ENCODE measurements at regions not wholly inside any gene's neighbourhood (a gene's known extent, or its start where the extent isn't known, plus 50 kb on each side); places are given as distances from the start of the nearest gene placed in this dataset.

DNA sequence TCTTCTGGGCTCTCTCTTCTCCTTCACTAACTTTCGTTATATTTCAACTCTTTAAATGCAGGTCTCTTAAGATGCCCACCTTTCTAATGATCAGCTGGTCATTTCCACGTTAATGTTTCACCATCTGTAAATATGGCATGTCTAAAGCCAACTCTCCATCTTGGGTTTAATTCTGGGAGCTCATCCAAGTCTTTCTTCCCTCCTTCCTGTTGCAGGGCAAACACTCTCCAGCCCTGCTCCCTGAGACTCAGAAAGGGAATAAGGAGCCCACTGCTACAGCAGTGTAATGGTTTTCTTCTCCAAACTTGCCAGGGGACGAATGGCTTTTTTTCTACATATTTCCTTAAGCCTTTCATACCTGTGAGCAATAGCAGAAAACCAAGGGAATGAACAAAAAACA is 73.3 kb upstream of the SOX1 start:
- H3K27me3 Mint-ChIP-seq, result peaks cover 0 to 51% (median 27%) of the 10 kb centered on the region in 5 donors
- no peak overlapping the region for H3K27ac Mint-ChIP-seq
- H3K4me3 Mint-ChIP-seq, result no peak overlapping the region
- Histone ChIP-seq H3K9me3 (ENCODE audit: control insufficient read depth in 2 of 3, low read length in 3 of 3) (peaks cover 0 to 12% (median 0%) of the 10 kb centered on the region in 3 experiments), H3K4me1 (ENCODE audit: control insufficient read depth in 2 of 2, insufficient read depth in 2 of 2, low read length in 2 of 2) (no peaks in the 10 kb centered on the region), H3K4me3 (ENCODE audit: low read length) (no peak overlapping the region), H3K27ac (ENCODE audit: low read depth, low read length) (no peak overlapping the region), H3K36me3 (ENCODE audit: control insufficient read depth in 2 of 3, insufficient read depth in 3 of 3, low read length in 3 of 3) (no peaks in the 10 kb centered on the region), H3K27me3 (ENCODE audit: control insufficient read depth in 2 of 2, insufficient read depth in 2 of 2, low read length in 2 of 2) (no peaks in the 10 kb centered on the region)
- ChIA-PET POLR2A (no interaction called here), CTCF (no interaction called here)
- intact Hi-C loops (cut with micrococcal nuclease), result no loop called here
- ATAC-seq (no peak), DNase-seq (no peak)
- H3K9me3 Mint-ChIP-seq, result peaks cover 8 to 50% (median 24%) of the 10 kb centered on the region in 11 donors
- peaks cover 0 to 8% (median 4%) of the 10 kb centered on the region in 5 donors for H3K36me3 Mint-ChIP-seq
- no peaks in the 10 kb centered on the region for H3K4me1 Mint-ChIP-seq

DNA sequence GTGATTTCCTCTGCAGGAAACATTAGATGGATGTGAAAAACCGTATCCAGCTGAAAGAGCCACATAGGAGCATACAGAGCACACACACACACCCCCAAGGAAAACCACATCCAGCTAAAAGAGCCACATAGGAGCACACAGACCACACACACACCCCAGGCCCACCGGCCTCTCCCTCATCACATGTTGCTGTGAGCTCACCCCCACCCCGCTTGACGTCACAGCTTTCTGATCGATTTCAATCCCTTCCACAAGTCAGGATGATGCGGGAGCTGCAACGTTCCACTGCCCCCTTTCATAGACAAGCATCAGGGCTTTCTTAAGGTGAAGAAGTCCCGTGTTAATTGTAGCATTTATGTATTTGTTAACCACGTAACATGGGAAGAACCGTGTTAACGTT is 72.4 kb upstream of the SOX1 start:
- Histone ChIP-seq H3K9me3 (ENCODE audit: control insufficient read depth in 2 of 3, low read length in 3 of 3) (peaks cover 0 to 12% (median 0%) of the 10 kb centered on the region in 3 experiments), H3K4me1 (ENCODE audit: control insufficient read depth in 2 of 2, insufficient read depth in 2 of 2, low read length in 2 of 2) (no peaks in the 10 kb centered on the region), H3K27me3 (ENCODE audit: control insufficient read depth in 2 of 2, insufficient read depth in 2 of 2, low read length in 2 of 2) (no peaks in the 10 kb centered on the region), H3K27ac (ENCODE audit: low read depth, low read length) (no peak overlapping the region), H3K4me3 (ENCODE audit: low read length) (no peak overlapping the region), H3K36me3 (ENCODE audit: control insufficient read depth in 2 of 3, insufficient read depth in 3 of 3, low read length in 3 of 3) (no peaks in the 10 kb centered on the region)
- Mint-ChIP-seq H3K4me3 (no peak overlapping the region), H3K4me1 (no peaks in the 10 kb centered on the region), H3K36me3 (peaks cover 0 to 7% (median 4%) of the 10 kb centered on the region in 5 donors), H3K27me3 (peaks cover 0 to 60% (median 27%) of the 10 kb centered on the region in 5 donors), H3K27ac (no peak overlapping the region), H3K9me3 (peaks cover 8 to 42% (median 18%) of the 10 kb centered on the region in 11 donors)
- intact Hi-C loops (cut with micrococcal nuclease), result no loop called here
- DNase-seq, result no peak
- ATAC-seq, result no peak
- CTCF ChIA-PET, result no interaction called here
- POLR2A ChIA-PET, result no interaction called here

DNA sequence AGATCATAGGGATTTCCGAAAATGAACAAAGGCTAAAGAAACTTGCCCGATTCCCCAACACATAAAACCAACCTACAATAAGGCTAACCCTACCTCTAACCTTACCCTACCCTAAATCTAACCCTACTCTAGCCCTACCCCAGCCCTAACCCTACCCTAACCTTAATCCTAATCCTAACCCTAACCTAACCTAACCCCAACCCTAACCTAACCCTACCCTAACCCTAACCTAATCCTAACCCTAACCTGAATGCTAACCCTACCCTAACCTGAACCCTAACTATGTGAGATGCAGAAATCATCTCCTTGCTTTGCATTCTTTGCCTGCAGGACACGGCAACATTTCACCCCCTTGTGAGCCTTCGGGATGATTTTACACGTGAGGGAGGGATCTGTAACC is 67.6 kb upstream of the SOX1 start:
- ChIA-PET POLR2A (no interaction called here), CTCF (no interaction called here)
- DNase-seq (no peak), ATAC-seq (no peak)
- intact Hi-C loops (cut with micrococcal nuclease), result no loop called here
- H3K4me1 Mint-ChIP-seq, result no peaks in the 10 kb centered on the region
- no peak overlapping the region for H3K4me3 Mint-ChIP-seq
- Histone ChIP-seq H3K4me1 (ENCODE audit: control insufficient read depth in 2 of 2, insufficient read depth in 2 of 2, low read length in 2 of 2) (no peaks in the 10 kb centered on the region), H3K27ac (ENCODE audit: low read depth, low read length) (no peak overlapping the region), H3K36me3 (ENCODE audit: control insufficient read depth in 2 of 3, insufficient read depth in 3 of 3, low read length in 3 of 3) (no peaks in the 10 kb centered on the region), H3K27me3 (ENCODE audit: control insufficient read depth in 2 of 2, insufficient read depth in 2 of 2, low read length in 2 of 2) (no peaks in the 10 kb centered on the region), H3K4me3 (ENCODE audit: low read length) (no peak overlapping the region), H3K9me3 (ENCODE audit: control insufficient read depth in 2 of 3, low read length in 3 of 3) (no peaks in the 10 kb centered on the region)
- peaks cover 0 to 63% (median 22%) of the 10 kb centered on the region in 5 donors for H3K27me3 Mint-ChIP-seq
- H3K9me3 Mint-ChIP-seq, result peaks cover 0 to 3% (median 0%) of the 10 kb centered on the region in 11 donors
- H3K36me3 Mint-ChIP-seq, result no peaks in the 10 kb centered on the region
- H3K27ac Mint-ChIP-seq, result no peak overlapping the region

DNA sequence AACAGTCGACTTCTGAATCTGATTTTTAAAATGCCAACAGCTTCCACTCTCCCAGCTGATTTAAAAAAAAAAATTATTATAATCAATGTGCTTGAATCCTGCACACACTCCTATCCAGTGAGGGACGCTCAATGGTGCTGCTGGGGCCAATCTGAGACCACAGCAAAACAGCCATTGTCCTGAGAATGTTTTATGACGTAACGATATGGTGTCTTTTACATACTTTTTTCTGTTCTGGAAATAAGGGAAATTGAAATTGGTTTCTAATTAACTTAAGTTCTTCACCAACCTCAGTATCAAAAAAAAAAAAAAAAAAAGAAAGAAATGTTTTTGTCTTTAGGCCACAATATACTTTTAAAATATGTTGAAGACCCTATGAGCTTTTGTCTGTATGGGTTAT is 66.1 kb upstream of the SOX1 start:
- Mint-ChIP-seq H3K4me3 (no peak overlapping the region), H3K9me3 (peaks cover 0 to 7% (median 2%) of the 10 kb centered on the region in 11 donors), H3K4me1 (no peaks in the 10 kb centered on the region), H3K36me3 (no peaks in the 10 kb centered on the region), H3K27me3 (peaks cover 0 to 55% (median 15%) of the 10 kb centered on the region in 5 donors), H3K27ac (no peak overlapping the region)
- no peaks in the 10 kb centered on the region for H3K9me3 ChIP-seq (ENCODE audit: control insufficient read depth in 2 of 3, low read length in 3 of 3)
- no peaks in the 10 kb centered on the region for H3K27me3 ChIP-seq (ENCODE audit: control insufficient read depth in 2 of 2, insufficient read depth in 2 of 2, low read length in 2 of 2)
- no peaks in the 10 kb centered on the region for H3K4me1 ChIP-seq (ENCODE audit: control insufficient read depth in 2 of 2, insufficient read depth in 2 of 2, low read length in 2 of 2)
- H3K27ac ChIP-seq (ENCODE audit: low read depth, low read length), result no peak overlapping the region
- DNase-seq (no peak), ATAC-seq (no peak)
- POLR2A ChIA-PET, result no interaction called here
- CTCF ChIA-PET, result no interaction called here
- no peak overlapping the region for H3K4me3 ChIP-seq (ENCODE audit: low read length)
- intact Hi-C loops (cut with micrococcal nuclease), result no loop called here
- no peaks in the 10 kb centered on the region for H3K36me3 ChIP-seq (ENCODE audit: control insufficient read depth in 2 of 3, insufficient read depth in 3 of 3, low read length in 3 of 3)

DNA sequence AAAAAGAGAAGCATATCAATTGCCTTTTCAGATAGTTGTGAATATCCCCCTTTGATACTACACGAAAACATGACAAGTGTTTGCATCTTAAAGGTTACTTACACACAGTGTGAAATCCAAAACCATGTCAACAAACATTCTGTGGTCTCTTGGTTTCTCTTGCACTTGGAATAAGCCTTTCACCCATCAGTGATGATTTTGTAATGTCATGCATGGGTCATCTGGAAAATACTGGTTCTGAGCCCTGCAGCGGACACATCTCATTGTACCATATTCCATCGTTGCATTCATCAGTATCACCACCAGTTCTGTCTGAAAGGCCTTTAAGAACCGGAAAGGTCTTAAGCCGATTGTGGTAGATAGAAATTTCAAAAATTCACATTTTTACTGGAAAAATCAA is 65.4 kb upstream of the SOX1 start:
- Histone ChIP-seq H3K4me3 (ENCODE audit: low read length) (no peak overlapping the region), H3K4me1 (ENCODE audit: control insufficient read depth in 2 of 2, insufficient read depth in 2 of 2, low read length in 2 of 2) (no peaks in the 10 kb centered on the region), H3K27me3 (ENCODE audit: control insufficient read depth in 2 of 2, insufficient read depth in 2 of 2, low read length in 2 of 2) (no peaks in the 10 kb centered on the region), H3K27ac (ENCODE audit: low read depth, low read length) (no peak overlapping the region), H3K9me3 (ENCODE audit: control insufficient read depth in 2 of 3, low read length in 3 of 3) (no peaks in the 10 kb centered on the region), H3K36me3 (ENCODE audit: control insufficient read depth in 2 of 3, insufficient read depth in 3 of 3, low read length in 3 of 3) (no peaks in the 10 kb centered on the region)
- no peaks in the 10 kb centered on the region for H3K4me1 Mint-ChIP-seq
- H3K36me3 Mint-ChIP-seq, result no peaks in the 10 kb centered on the region
- no peak overlapping the region for H3K4me3 Mint-ChIP-seq
- H3K9me3 Mint-ChIP-seq, result peaks cover 0 to 12% (median 2%) of the 10 kb centered on the region in 11 donors
- intact Hi-C loops (cut with micrococcal nuclease), result no loop called here
- ATAC-seq, result no peak
- H3K27ac Mint-ChIP-seq, result no peak overlapping the region
- POLR2A ChIA-PET, result no interaction called here
- peaks cover 0 to 55% (median 13%) of the 10 kb centered on the region in 5 donors for H3K27me3 Mint-ChIP-seq
- no peak for DNase-seq
- CTCF ChIA-PET, result no interaction called here

DNA sequence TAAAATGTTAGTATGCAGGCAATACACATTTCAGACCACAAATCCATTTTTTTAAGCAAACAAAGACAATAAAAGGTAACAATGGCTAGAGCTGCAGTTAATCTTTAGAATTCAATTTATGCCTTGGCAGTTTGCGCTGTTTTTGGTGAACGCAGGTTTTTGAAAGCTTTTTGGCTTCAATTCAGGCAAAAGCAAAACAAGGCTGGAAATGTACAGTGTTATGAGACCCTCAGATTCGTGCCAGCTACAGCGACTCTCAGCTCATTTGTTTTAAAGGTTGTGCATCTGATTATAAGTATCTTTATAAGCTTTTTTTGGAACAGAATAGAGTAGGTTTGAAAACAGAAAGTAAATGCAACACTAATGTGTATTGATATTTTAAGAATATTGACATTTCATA is 63.6 kb upstream of the SOX1 start:
- DNase-seq (no peak), ATAC-seq (no peak)
- H3K4me1 ChIP-seq (ENCODE audit: control insufficient read depth in 2 of 2, insufficient read depth in 2 of 2, low read length in 2 of 2), result no peaks in the 10 kb centered on the region
- Mint-ChIP-seq H3K4me3 (no peak overlapping the region), H3K9me3 (peaks cover 0 to 16% (median 4%) of the 10 kb centered on the region in 11 donors), H3K27me3 (peaks cover 0 to 46% (median 8%) of the 10 kb centered on the region in 5 donors), H3K4me1 (no peaks in the 10 kb centered on the region), H3K36me3 (no peaks in the 10 kb centered on the region), H3K27ac (no peak overlapping the region)
- no peaks in the 10 kb centered on the region for H3K36me3 ChIP-seq (ENCODE audit: control insufficient read depth in 2 of 3, insufficient read depth in 3 of 3, low read length in 3 of 3)
- ChIA-PET CTCF (no interaction called here), POLR2A (no interaction called here)
- H3K27ac ChIP-seq (ENCODE audit: low read depth, low read length), result no peak overlapping the region
- H3K27me3 ChIP-seq (ENCODE audit: control insufficient read depth in 2 of 2, insufficient read depth in 2 of 2, low read length in 2 of 2), result no peaks in the 10 kb centered on the region
- no peak overlapping the region for H3K4me3 ChIP-seq (ENCODE audit: low read length)
- no peaks in the 10 kb centered on the region for H3K9me3 ChIP-seq (ENCODE audit: control insufficient read depth in 2 of 3, low read length in 3 of 3)
- intact Hi-C loops (cut with micrococcal nuclease), result no loop called here

DNA sequence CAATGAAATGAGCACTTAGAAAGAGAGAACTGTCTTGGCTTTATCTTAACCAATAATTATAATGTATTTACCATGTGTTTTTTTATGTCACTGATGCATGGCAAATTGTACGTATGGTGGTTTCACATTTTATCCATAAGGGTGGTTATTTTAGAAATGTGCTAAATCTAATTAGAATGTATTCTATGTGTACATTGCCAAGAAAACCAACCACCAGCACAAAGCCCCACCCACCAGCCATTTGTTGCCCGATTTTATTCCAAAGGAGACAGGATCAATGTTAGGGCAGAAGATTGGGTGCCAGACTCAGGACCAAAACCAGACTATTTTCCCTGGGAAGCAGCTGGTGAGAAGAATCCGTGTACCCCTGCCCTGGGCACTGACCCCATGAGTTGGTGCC is 63.0 kb upstream of the SOX1 start:
- intact Hi-C loops (cut with micrococcal nuclease), result no loop called here
- ChIA-PET POLR2A (no interaction called here), CTCF (no interaction called here)
- H3K4me1 Mint-ChIP-seq, result no peaks in the 10 kb centered on the region
- no peaks in the 10 kb centered on the region for H3K9me3 ChIP-seq (ENCODE audit: control insufficient read depth in 2 of 3, low read length in 3 of 3)
- H3K27me3 Mint-ChIP-seq, result peaks cover 0 to 41% (median 8%) of the 10 kb centered on the region in 5 donors
- no peak overlapping the region for H3K27ac Mint-ChIP-seq
- H3K4me3 Mint-ChIP-seq, result no peak overlapping the region
- H3K36me3 ChIP-seq (ENCODE audit: control insufficient read depth in 2 of 3, insufficient read depth in 3 of 3, low read length in 3 of 3), result no peaks in the 10 kb centered on the region
- H3K9me3 Mint-ChIP-seq, result peaks cover 0 to 16% (median 4%) of the 10 kb centered on the region in 11 donors
- no peak overlapping the region for H3K27ac ChIP-seq (ENCODE audit: low read depth, low read length)
- H3K4me3 ChIP-seq (ENCODE audit: low read length), result no peak overlapping the region
- no peaks in the 10 kb centered on the region for H3K36me3 Mint-ChIP-seq
- H3K4me1 ChIP-seq (ENCODE audit: control insufficient read depth in 2 of 2, insufficient read depth in 2 of 2, low read length in 2 of 2), result no peaks in the 10 kb centered on the region
- no peaks in the 10 kb centered on the region for H3K27me3 ChIP-seq (ENCODE audit: control insufficient read depth in 2 of 2, insufficient read depth in 2 of 2, low read length in 2 of 2)
- no peak for DNase-seq
- ATAC-seq, result no peak

Data from naive thymus-derived CD4-positive, alpha-beta T cell (primary cell).